GM23338 (cell line): ENCODE measurements at regions not wholly inside any gene's neighbourhood (a gene's known extent, or its start where the extent isn't known, plus 50 kb on each side); places are given as distances from the start of the nearest gene placed in this dataset.

Experiments
- ATAC-seq: fragments of 200-7000 bp; cut with Tn5 transposase; 3 replicates; pipeline ENCODE4 v1.9.1; 2020
- DNase-seq: peaks from one replicate; pipeline ENCODE4 v3.0.0-alpha.2; 2015; ENCODE audit warnings: low spot score
- H2AFZ ChIP-seq: fragments of 200-600 bp; sonication (generic); 2 replicates; pipeline ENCODE4 v1.8.0; 2016; ENCODE audit warnings: antibody characterized with exemption, mild to moderate bottlenecking, moderate library complexity
- H3F3A ChIP-seq: fragments of 200-600 bp; sonication (generic); replicated peaks from 2 replicates; pipeline ENCODE4 v1.8.0; 2017; ENCODE audit warnings: antibody characterized with exemption, mixed run types, low read depth
- H3K27ac ChIP-seq: fragments of 200-600 bp; sonication (generic); 2 replicates; pipeline ENCODE4 v1.6.1; 2016; ENCODE audit warnings: low read depth
- H3K27me3 ChIP-seq: fragments of 200-600 bp; sonication (generic); 2 replicates; pipeline ENCODE4 v1.8.0; 2016; ENCODE audit warnings: mild to moderate bottlenecking, mixed run types, moderate library complexity; ENCODE audit not compliant: insufficient read depth
- H3K36me3 ChIP-seq: fragments of 200-600 bp; sonication (generic); 2 replicates; pipeline ENCODE4 v1.8.0; 2016; ENCODE audit warnings: mild to moderate bottlenecking; ENCODE audit not compliant: insufficient read depth
- H3K4me1 ChIP-seq: fragments of 200-600 bp; sonication (generic); 2 replicates; pipeline ENCODE4 v1.8.0; 2016; ENCODE audit warnings: mild to moderate bottlenecking, moderate library complexity; ENCODE audit not compliant: insufficient read depth
- H3K4me2 ChIP-seq: fragments of 200-600 bp; sonication (generic); 2 replicates; pipeline ENCODE4 v1.7.1; 2017; ENCODE audit warnings: mixed run types
- H3K4me3 ChIP-seq: fragments of 200-600 bp; sonication (generic); 2 replicates; pipeline ENCODE4 v1.6.1; 2016; ENCODE audit warnings: mixed run types
- H3K79me2 ChIP-seq: fragments of 200-600 bp; sonication (generic); replicated peaks from 2 replicates; pipeline ENCODE4 v1.8.0; 2017; ENCODE audit warnings: mild to moderate bottlenecking; ENCODE audit not compliant: insufficient read depth
- H3K9me2 ChIP-seq: fragments of 200-600 bp; sonication (generic); 2 replicates; pipeline ENCODE4 v1.8.0; 2017; ENCODE audit not compliant: insufficient read depth
- H4K20me1 ChIP-seq: fragments of 200-600 bp; sonication (generic); replicated peaks from 2 replicates; pipeline ENCODE4 v1.8.0; 2017; ENCODE audit warnings: mild to moderate bottlenecking; ENCODE audit not compliant: insufficient read depth
- H3K27ac Mint-ChIP-seq: 2 replicates; pipeline ENCODE4 v1.8.0; 2020; ENCODE audit warnings: inconsistent platforms, mild to moderate bottlenecking, moderate library complexity, mixed read lengths
- H3K27me3 Mint-ChIP-seq: 3 replicates; pipeline ENCODE4 v1.8.0; 2022; ENCODE audit warnings: low read depth, mild to moderate bottlenecking, moderate library complexity, mixed read lengths, inconsistent platforms; ENCODE audit not compliant: insufficient read depth, poor library complexity
- H3K36me3 Mint-ChIP-seq: 3 replicates; pipeline ENCODE4 v1.8.0; 2021; ENCODE audit warnings: low read depth, mild to moderate bottlenecking, inconsistent platforms, moderate library complexity, mixed read lengths
- H3K4me1 Mint-ChIP-seq: 3 replicates; pipeline ENCODE4 v1.8.0; 2020; ENCODE audit warnings: mild to moderate bottlenecking, inconsistent platforms, mixed read lengths
- H3K4me3 Mint-ChIP-seq: 3 replicates; pipeline ENCODE4 v1.8.0; 2021; ENCODE audit warnings: moderate library complexity, mild to moderate bottlenecking, inconsistent platforms, mixed read lengths
- H3K9me3 Mint-ChIP-seq: 3 replicates; pipeline ENCODE4 v1.8.0; 2020; ENCODE audit warnings: moderate library complexity, mild to moderate bottlenecking, inconsistent platforms, mixed read lengths
- CREB1 ChIP-seq: fragments of 250-450 bp; sonication (Bioruptor Pico); IDR thresholded peaks from 2 replicates; pipeline ENCODE4 v1.5.0; 2020; ENCODE audit warnings: low read depth, mild to moderate bottlenecking, moderate library complexity
- EZH2 ChIP-seq: fragments of 200-600 bp; sonication (generic); IDR thresholded peaks from one replicate; pipeline ENCODE4 v1.8.0; 2017; ENCODE audit warnings: antibody characterized with exemption, mild to moderate bottlenecking, low read depth; ENCODE audit not compliant: unreplicated experiment
- EZH2phosphoT487 ChIP-seq: fragments of 200-600 bp; sonication (generic); IDR thresholded peaks from one replicate; pipeline ENCODE4 v1.8.1; 2018; ENCODE audit warnings: antibody characterized with exemption; ENCODE audit not compliant: unreplicated experiment
- JUNB ChIP-seq: IDR thresholded peaks from one replicate; pipeline ENCODE4 v1.6.1; 2016; ENCODE audit warnings: antibody characterized with exemption; ENCODE audit not compliant: unreplicated experiment
- NANOG ChIP-seq: IDR thresholded peaks from 2 replicates; pipeline ENCODE4 v1.6.1; 2016; ENCODE audit warnings: antibody characterized with exemption, borderline replicate concordance
- POLR2AphosphoS5 ChIP-seq: IDR thresholded peaks from 2 replicates; pipeline ENCODE4 v1.6.1; 2016; ENCODE audit warnings: antibody characterized with exemption, low read depth
- STAT1 ChIP-seq: IDR thresholded peaks from one replicate; pipeline ENCODE4 v1.6.1; 2016; ENCODE audit warnings: antibody characterized with exemption; ENCODE audit not compliant: unreplicated experiment
- ZNF114 ChIP-seq: fragments of 250-450 bp; sonication (Bioruptor Pico); IDR thresholded peaks from 2 replicates; pipeline ENCODE4 v1.5.0; 2020; ENCODE audit warnings: mild to moderate bottlenecking, moderate library complexity
- ZNF331 ChIP-seq: fragments of 250-450 bp; sonication (Bioruptor Pico); IDR thresholded peaks from 2 replicates; pipeline ENCODE4 v1.5.0; 2020; ENCODE audit warnings: low read depth, mild to moderate bottlenecking, moderate library complexity
- TF ChIP-seq, protein P1 (sequence below): IDR thresholded peaks from 2 replicates; pipeline ENCODE4 v1.6.1; 2016; ENCODE audit warnings: antibody characterized with exemption
- TF ChIP-seq, protein P2 (sequence below): fragments of 250-450 bp; sonication (Bioruptor Pico); IDR thresholded peaks from 2 replicates; pipeline ENCODE4 v1.5.0; 2020; ENCODE audit warnings: mild to moderate bottlenecking, moderate library complexity
- TF ChIP-seq, protein P3 (sequence below): IDR thresholded peaks from one replicate; pipeline ENCODE4 v1.6.1; 2018; ENCODE audit warnings: antibody characterized with exemption; ENCODE audit not compliant: unreplicated experiment
- TF ChIP-seq, protein P4 (sequence below), 2 experiments: fragments of 200-600 bp in 1 of 2; sonication (generic) in 1 of 2; conservative IDR thresholded peaks; 2 replicates each; pipeline versions ENCODE4 v1.5.1 to v1.6.1; 2016 to 2017; ENCODE audit warnings: antibody characterized with exemption in 2 of 2, low read depth in 2 of 2, mild to moderate bottlenecking in 2 of 2, moderate library complexity in 1 of 2

DNA sequence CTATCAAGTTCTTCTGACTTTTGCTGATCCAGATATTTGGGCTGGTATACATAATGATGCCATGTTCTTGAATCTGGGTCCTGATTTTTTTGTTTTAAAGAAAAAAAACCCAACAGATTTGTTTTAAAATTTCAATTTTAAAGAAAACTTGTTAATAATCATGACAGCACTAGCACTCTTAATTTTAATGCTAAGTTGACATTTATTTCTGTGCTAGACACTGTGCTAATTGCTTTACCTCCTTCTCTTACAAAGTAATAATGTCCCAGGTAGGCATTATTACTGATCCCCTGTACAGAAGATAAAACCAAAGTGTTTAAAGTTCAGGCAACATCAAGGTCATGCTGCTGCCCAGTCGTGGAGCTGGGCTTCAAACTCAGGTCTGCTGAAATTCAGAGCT is 101.9 kb downstream of the ZNF608 start:
- Mint-ChIP-seq H3K27ac (peak overlapping the region; percentile 22), H3K36me3 (peaks cover 81% of the 10 kb centered on the region), H3K4me3 (no peak overlapping the region), H3K9me3 (no peaks in the 10 kb centered on the region), H3K4me1 (peaks cover 71% of the 10 kb centered on the region), H3K27me3 (peaks cover 7% of the 10 kb centered on the region)
- peaks cover 54% of the 10 kb centered on the region for H3K4me1 ChIP-seq
- 0 out of 2 replicates have a peak, but pooled peaks cover 6% of the 10 kb centered on the region for H3F3A ChIP-seq
- no peaks in the 10 kb centered on the region for H4K20me1 ChIP-seq
- peaks cover 8% of the 10 kb centered on the region for H3K79me2 ChIP-seq
- no peak overlapping the region for H3K4me2 ChIP-seq
- no peak for DNase-seq
- H3K27me3 ChIP-seq: no peaks in the 10 kb centered on the region
- ATAC-seq: no peak
- H3K36me3 ChIP-seq: 0 out of 2 replicates have a peak, but pooled peaks cover 3% of the 10 kb centered on the region
- no peak overlapping the region for H3K27ac ChIP-seq
- TF ChIP-seq EZH2phosphoT487: no peak
- TF ChIP-seq JUNB: no peak
- no peak for TF ChIP-seq ZNF114 (CRISPR knock-in tag)
- TF ChIP-seq, protein P1, sequence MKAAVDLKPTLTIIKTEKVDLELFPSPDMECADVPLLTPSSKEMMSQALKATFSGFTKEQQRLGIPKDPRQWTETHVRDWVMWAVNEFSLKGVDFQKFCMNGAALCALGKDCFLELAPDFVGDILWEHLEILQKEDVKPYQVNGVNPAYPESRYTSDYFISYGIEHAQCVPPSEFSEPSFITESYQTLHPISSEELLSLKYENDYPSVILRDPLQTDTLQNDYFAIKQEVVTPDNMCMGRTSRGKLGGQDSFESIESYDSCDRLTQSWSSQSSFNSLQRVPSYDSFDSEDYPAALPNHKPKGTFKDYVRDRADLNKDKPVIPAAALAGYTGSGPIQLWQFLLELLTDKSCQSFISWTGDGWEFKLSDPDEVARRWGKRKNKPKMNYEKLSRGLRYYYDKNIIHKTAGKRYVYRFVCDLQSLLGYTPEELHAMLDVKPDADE: no peak
- no peak for TF ChIP-seq EZH2
- TF ChIP-seq ZNF331 (CRISPR knock-in tag): no peak
- TF ChIP-seq NANOG: no peak
- TF ChIP-seq, protein P2, sequence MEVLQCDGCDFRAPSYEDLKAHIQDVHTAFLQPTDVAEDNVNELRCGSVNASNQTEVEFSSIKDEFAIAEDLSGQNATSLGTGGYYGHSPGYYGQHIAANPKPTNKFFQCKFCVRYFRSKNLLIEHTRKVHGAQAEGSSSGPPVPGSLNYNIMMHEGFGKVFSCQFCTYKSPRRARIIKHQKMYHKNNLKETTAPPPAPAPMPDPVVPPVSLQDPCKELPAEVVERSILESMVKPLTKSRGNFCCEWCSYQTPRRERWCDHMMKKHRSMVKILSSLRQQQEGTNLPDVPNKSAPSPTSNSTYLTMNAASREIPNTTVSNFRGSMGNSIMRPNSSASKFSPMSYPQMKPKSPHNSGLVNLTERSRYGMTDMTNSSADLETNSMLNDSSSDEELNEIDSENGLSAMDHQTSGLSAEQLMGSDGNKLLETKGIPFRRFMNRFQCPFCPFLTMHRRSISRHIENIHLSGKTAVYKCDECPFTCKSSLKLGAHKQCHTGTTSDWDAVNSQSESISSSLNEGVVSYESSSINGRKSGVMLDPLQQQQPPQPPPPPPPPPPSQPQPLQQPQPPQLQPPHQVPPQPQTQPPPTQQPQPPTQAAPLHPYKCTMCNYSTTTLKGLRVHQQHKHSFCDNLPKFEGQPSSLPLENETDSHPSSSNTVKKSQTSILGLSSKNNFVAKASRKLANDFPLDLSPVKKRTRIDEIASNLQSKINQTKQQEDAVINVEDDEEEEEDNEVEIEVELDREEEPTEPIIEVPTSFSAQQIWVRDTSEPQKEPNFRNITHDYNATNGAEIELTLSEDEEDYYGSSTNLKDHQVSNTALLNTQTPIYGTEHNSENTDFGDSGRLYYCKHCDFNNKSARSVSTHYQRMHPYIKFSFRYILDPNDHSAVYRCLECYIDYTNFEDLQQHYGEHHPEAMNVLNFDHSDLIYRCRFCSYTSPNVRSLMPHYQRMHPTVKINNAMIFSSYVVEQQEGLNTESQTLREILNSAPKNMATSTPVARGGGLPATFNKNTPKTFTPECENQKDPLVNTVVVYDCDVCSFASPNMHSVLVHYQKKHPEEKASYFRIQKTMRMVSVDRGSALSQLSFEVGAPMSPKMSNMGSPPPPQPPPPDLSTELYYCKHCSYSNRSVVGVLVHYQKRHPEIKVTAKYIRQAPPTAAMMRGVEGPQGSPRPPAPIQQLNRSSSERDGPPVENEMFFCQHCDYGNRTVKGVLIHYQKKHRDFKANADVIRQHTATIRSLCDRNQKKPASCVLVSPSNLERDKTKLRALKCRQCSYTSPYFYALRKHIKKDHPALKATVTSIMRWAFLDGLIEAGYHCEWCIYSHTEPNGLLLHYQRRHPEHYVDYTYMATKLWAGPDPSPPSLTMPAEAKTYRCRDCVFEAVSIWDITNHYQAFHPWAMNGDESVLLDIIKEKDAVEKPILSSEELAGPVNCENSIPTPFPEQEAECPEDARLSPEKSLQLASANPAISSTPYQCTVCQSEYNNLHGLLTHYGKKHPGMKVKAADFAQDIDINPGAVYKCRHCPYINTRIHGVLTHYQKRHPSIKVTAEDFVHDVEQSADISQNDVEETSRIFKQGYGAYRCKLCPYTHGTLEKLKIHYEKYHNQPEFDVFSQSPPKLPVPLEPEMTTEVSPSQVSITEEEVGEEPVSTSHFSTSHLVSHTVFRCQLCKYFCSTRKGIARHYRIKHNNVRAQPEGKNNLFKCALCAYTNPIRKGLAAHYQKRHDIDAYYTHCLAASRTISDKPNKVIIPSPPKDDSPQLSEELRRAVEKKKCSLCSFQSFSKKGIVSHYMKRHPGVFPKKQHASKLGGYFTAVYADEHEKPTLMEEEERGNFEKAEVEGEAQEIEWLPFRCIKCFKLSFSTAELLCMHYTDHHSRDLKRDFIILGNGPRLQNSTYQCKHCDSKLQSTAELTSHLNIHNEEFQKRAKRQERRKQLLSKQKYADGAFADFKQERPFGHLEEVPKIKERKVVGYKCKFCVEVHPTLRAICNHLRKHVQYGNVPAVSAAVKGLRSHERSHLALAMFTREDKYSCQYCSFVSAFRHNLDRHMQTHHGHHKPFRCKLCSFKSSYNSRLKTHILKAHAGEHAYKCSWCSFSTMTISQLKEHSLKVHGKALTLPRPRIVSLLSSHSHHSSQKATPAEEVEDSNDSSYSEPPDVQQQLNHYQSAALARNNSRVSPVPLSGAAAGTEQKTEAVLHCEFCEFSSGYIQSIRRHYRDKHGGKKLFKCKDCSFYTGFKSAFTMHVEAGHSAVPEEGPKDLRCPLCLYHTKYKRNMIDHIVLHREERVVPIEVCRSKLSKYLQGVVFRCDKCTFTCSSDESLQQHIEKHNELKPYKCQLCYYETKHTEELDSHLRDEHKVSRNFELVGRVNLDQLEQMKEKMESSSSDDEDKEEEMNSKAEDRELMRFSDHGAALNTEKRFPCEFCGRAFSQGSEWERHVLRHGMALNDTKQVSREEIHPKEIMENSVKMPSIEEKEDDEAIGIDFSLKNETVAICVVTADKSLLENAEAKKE (CRISPR knock-in tag): no peak
- no peak for TF ChIP-seq STAT1
- TF ChIP-seq POLR2AphosphoS5: no peak
- TF ChIP-seq CREB1 (CRISPR knock-in tag): no peak
- TF ChIP-seq, protein P3, sequence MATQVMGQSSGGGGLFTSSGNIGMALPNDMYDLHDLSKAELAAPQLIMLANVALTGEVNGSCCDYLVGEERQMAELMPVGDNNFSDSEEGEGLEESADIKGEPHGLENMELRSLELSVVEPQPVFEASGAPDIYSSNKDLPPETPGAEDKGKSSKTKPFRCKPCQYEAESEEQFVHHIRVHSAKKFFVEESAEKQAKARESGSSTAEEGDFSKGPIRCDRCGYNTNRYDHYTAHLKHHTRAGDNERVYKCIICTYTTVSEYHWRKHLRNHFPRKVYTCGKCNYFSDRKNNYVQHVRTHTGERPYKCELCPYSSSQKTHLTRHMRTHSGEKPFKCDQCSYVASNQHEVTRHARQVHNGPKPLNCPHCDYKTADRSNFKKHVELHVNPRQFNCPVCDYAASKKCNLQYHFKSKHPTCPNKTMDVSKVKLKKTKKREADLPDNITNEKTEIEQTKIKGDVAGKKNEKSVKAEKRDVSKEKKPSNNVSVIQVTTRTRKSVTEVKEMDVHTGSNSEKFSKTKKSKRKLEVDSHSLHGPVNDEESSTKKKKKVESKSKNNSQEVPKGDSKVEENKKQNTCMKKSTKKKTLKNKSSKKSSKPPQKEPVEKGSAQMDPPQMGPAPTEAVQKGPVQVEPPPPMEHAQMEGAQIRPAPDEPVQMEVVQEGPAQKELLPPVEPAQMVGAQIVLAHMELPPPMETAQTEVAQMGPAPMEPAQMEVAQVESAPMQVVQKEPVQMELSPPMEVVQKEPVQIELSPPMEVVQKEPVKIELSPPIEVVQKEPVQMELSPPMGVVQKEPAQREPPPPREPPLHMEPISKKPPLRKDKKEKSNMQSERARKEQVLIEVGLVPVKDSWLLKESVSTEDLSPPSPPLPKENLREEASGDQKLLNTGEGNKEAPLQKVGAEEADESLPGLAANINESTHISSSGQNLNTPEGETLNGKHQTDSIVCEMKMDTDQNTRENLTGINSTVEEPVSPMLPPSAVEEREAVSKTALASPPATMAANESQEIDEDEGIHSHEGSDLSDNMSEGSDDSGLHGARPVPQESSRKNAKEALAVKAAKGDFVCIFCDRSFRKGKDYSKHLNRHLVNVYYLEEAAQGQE: no peak
- TF ChIP-seq, protein P4, sequence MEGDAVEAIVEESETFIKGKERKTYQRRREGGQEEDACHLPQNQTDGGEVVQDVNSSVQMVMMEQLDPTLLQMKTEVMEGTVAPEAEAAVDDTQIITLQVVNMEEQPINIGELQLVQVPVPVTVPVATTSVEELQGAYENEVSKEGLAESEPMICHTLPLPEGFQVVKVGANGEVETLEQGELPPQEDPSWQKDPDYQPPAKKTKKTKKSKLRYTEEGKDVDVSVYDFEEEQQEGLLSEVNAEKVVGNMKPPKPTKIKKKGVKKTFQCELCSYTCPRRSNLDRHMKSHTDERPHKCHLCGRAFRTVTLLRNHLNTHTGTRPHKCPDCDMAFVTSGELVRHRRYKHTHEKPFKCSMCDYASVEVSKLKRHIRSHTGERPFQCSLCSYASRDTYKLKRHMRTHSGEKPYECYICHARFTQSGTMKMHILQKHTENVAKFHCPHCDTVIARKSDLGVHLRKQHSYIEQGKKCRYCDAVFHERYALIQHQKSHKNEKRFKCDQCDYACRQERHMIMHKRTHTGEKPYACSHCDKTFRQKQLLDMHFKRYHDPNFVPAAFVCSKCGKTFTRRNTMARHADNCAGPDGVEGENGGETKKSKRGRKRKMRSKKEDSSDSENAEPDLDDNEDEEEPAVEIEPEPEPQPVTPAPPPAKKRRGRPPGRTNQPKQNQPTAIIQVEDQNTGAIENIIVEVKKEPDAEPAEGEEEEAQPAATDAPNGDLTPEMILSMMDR (conservative IDR thresholded peaks at IDR 0.05; ENCODE audit: low read depth in 2 of 2): no peak
- no peak overlapping the region for H2AFZ ChIP-seq
- no peak overlapping the region for H3K4me3 ChIP-seq
- H3K9me2 ChIP-seq: no peaks in the 10 kb centered on the region
